Astrocyte of the spinal cord (primary cell): ENCODE measurements at regions not wholly inside any gene's neighbourhood (a gene's known extent, or its start where the extent isn't known, plus 50 kb on each side); places are given as distances from the start of the nearest gene placed in this dataset.

Source experiments
- DNase-seq: peaks from one replicate; pipeline ENCODE4 v3.0.0; 2011; ENCODE audit warnings: low read depth, low spot score
- H3K4me3 ChIP-seq: 2 replicates; pipeline ENCODE4 v1.5.1; 2011; ENCODE audit warnings: low read depth, mild to moderate bottlenecking, low read length, moderate library complexity
- CTCF ChIP-seq: IDR thresholded peaks from 2 replicates; pipeline ENCODE4 v1.5.1; 2012; ENCODE audit warnings: low read depth, mild to moderate bottlenecking, low read length, inconsistent platforms
- in situ Hi-C: cut with HindIII; loops from 2 replicates; pipeline ENCODE4 v1.10.0; 2017; ENCODE audit warnings: low sequenced_read_pairs

DNA sequence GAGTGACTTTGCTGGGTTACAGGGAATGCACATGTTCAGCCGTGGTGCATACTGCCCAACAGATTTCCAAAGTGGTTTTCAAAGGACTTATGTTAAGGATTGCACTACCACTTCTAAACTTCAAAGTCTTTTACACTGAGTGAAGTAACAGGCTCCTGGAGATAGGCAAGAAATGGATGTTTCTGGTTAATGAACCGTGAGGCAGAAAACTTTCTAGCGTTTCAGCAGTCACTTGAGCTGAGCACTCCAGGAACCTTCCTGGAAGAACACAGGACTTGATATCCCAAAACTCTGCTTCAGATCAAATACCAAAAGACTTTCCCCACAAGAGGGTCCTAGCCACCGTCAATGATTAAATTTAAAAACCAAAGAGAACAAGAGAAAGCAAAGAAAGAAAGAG is 74.3 kb upstream of the ATP1A1 start:
- TF ChIP-seq CTCF: no peak
- in situ Hi-C loops: no loop called here
- no peak overlapping the region for H3K4me3 ChIP-seq
- no peak for DNase-seq

- no peak overlapping the region for H3K4me3 ChIP-seq
- no peak for DNase-seq
- in situ Hi-C loops: no loop called here
- TF ChIP-seq CTCF: no peak
Measured at GRCh38 chr1:116299248-116299647, 73.8 kb upstream of the ATP1A1 start.

GRCh38 chr1:116302281-116302680 is 70.8 kb upstream of the ATP1A1 start:
- TF ChIP-seq CTCF: no peak
- in situ Hi-C loops: no loop called here
- no peak overlapping the region for H3K4me3 ChIP-seq
- DNase-seq: no peak

- in situ Hi-C loops: no loop called here
- no peak for DNase-seq
- no peak overlapping the region for H3K4me3 ChIP-seq
- no peak for TF ChIP-seq CTCF
Measured at GRCh38 chr1:116306102-116306501, 66.9 kb upstream of the ATP1A1 start.

- no peak for DNase-seq
- in situ Hi-C loops: no loop called here
Measured at GRCh38 chr1:116306840-116307442, 66.1 kb upstream of the ATP1A1 start.

DNA sequence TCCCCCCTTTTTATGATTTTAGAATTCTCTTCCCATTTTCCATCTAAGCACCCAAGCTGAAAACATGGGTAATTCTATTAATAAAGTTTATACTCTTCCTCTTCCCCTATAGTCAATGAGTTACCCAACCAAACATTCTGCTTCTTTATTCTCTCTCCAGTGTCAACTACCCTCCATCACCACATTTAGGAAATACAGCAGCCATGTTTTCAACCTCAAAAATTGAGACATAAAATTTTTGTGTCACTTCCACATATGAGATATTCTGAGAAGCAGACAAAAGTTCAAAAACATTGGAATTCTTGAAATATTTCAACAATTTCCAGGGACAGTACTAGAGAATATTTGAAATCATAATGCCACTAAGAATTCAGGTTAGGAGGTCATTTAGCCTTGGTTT is 64.8 kb upstream of the ATP1A1 start:
- in situ Hi-C loops: no loop called here
- no peak for DNase-seq
- no peak for TF ChIP-seq CTCF
- no peak overlapping the region for H3K4me3 ChIP-seq

More at GRCh38 chr1:116306840-116307442, 66.1 kb upstream of the ATP1A1 start:
- TF ChIP-seq CTCF: no peak
- no peak overlapping the region for H3K4me3 ChIP-seq
